ENCODE measurements at regions not wholly inside any gene's neighbourhood (a gene's known extent, or its start where the extent isn't known, plus 50 kb on each side); places are given as distances from the start of the nearest gene placed in this dataset.

GRCh38 chr7:68058014-68058413 lies 1061.4 kb downstream of the TYW1 start:
- Histone ChIP-seq H3K9me3 (ENCODE audit: control insufficient read depth, insufficient read depth, low read depth, low read length) (no peaks in the 10 kb centered on the region), H3K4me1 (ENCODE audit: control insufficient read depth, insufficient read depth, low read length) (no peaks in the 10 kb centered on the region), H3K27ac (ENCODE audit: extremely low read depth, low read depth, low read length) (no peak overlapping the region), H3K36me3 (ENCODE audit: control insufficient read depth in 2 of 2, insufficient read depth in 1 of 2, low read length in 2 of 2) (no peaks in the 10 kb centered on the region), H3K4me3 (ENCODE audit: low read depth, low read length) (no peak overlapping the region)
- ChIA-PET POLR2A (no interaction called here), CTCF (no interaction called here)
- TF ChIP-seq HOXA7 (CRISPR knock-in tag; IDR thresholded peaks at IDR 0.05; ENCODE audit: borderline replicate concordance) (no peak), ZNF157 (tag by site-specific recombination; IDR thresholded peaks at IDR 0.05) (no peak), RBAK (tag by site-specific recombination; IDR thresholded peaks at IDR 0.05) (no peak), SP3 (tag by site-specific recombination; IDR thresholded peaks at IDR 0.05) (no peak), ZNF76 (tag by site-specific recombination; IDR thresholded peaks at IDR 0.05; ENCODE audit: borderline replicate concordance, low read depth) (no peak), ZIC2 (tag by site-specific recombination; IDR thresholded peaks at IDR 0.05) (no peak), ZEB2 (tag by site-specific recombination; IDR thresholded peaks at IDR 0.05) (no peak), ZNF561 (tag by site-specific recombination; IDR thresholded peaks at IDR 0.05; ENCODE audit: borderline replicate concordance) (no peak), ZNF155 (tag by site-specific recombination; IDR thresholded peaks at IDR 0.05) (no peak)

DNA sequence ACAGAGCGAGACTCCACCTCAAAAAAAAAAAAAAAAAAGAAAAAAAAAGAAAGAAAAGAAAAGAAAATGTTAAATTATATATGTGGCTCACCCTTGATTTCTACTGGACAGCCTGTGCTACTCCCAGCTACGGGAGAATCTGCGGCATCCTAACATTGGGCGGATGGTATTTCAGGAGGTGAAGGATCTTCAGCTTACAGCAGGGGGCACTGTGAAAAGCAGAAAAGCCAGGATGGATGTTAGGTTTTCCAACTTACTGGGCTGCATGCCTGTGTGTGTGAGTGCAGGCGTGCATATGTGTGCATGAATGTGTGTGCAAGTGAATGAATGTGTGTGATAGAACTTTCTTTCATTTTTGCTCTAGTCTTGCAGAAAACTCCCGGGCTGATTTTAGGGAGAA lies 1066.5 kb downstream of the TYW1 start:
- ChIA-PET POLR2A (no interaction called here), CTCF (interaction anchor here (1.1 kb wide), 1 partner anchor 46 kb away, joined by 4 read pairs; no protein-coding TSS in a partner anchor)
- no peaks in the 10 kb centered on the region for H3K4me1 ChIP-seq (ENCODE audit: control insufficient read depth, insufficient read depth, low read length)
- no peak overlapping the region for H3K4me3 ChIP-seq (ENCODE audit: low read depth, low read length)
- no peaks in the 10 kb centered on the region for H3K36me3 ChIP-seq (ENCODE audit: control insufficient read depth in 2 of 2, insufficient read depth in 1 of 2, low read length in 2 of 2)
- no peaks in the 10 kb centered on the region for H3K9me3 ChIP-seq (ENCODE audit: control insufficient read depth, insufficient read depth, low read depth, low read length)
- no peak for TF ChIP-seq ZNF473 (tag by site-specific recombination; IDR thresholded peaks at IDR 0.05)
- TF ChIP-seq ZNF677 (tag by site-specific recombination; IDR thresholded peaks at IDR 0.05): no peak
- TF ChIP-seq, protein P1, sequence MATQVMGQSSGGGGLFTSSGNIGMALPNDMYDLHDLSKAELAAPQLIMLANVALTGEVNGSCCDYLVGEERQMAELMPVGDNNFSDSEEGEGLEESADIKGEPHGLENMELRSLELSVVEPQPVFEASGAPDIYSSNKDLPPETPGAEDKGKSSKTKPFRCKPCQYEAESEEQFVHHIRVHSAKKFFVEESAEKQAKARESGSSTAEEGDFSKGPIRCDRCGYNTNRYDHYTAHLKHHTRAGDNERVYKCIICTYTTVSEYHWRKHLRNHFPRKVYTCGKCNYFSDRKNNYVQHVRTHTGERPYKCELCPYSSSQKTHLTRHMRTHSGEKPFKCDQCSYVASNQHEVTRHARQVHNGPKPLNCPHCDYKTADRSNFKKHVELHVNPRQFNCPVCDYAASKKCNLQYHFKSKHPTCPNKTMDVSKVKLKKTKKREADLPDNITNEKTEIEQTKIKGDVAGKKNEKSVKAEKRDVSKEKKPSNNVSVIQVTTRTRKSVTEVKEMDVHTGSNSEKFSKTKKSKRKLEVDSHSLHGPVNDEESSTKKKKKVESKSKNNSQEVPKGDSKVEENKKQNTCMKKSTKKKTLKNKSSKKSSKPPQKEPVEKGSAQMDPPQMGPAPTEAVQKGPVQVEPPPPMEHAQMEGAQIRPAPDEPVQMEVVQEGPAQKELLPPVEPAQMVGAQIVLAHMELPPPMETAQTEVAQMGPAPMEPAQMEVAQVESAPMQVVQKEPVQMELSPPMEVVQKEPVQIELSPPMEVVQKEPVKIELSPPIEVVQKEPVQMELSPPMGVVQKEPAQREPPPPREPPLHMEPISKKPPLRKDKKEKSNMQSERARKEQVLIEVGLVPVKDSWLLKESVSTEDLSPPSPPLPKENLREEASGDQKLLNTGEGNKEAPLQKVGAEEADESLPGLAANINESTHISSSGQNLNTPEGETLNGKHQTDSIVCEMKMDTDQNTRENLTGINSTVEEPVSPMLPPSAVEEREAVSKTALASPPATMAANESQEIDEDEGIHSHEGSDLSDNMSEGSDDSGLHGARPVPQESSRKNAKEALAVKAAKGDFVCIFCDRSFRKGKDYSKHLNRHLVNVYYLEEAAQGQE (tag by site-specific recombination; IDR thresholded peaks at IDR 0.05): no peak
- no peak for TF ChIP-seq MYNN (tag by site-specific recombination; IDR thresholded peaks at IDR 0.05; ENCODE audit: borderline replicate concordance)
- TF ChIP-seq REPIN1 (tag by site-specific recombination; IDR thresholded peaks at IDR 0.05; ENCODE audit: low read depth): no peak
- no peak for TF ChIP-seq KLF17 (tag by site-specific recombination; IDR thresholded peaks at IDR 0.05)
- no peak for TF ChIP-seq ZNF292 (tag by site-specific recombination; IDR thresholded peaks at IDR 0.05; ENCODE audit: borderline replicate concordance, low read depth)
- no peak overlapping the region for H3K27ac ChIP-seq (ENCODE audit: extremely low read depth, low read depth, low read length)

- Histone ChIP-seq H3K9me3 (ENCODE audit: control insufficient read depth, insufficient read depth, low read depth, low read length) (no peaks in the 10 kb centered on the region), H3K4me1 (ENCODE audit: control insufficient read depth, insufficient read depth, low read length) (no peaks in the 10 kb centered on the region), H3K27ac (ENCODE audit: extremely low read depth, low read depth, low read length) (no peak overlapping the region), H3K36me3 (ENCODE audit: control insufficient read depth in 2 of 2, insufficient read depth in 1 of 2, low read length in 2 of 2) (no peaks in the 10 kb centered on the region), H3K4me3 (ENCODE audit: low read depth, low read length) (no peak overlapping the region)
- TF ChIP-seq PRDM2 (tag by site-specific recombination; IDR thresholded peaks at IDR 0.05; ENCODE audit: borderline replicate concordance): no peak
- ChIA-PET CTCF (no interaction called here), POLR2A (no interaction called here)
These were observed 1068.9 kb downstream of the TYW1 start for GRCh38 chr7:68065581-68065980.

Measured in HEK293 (cell line).